ENCODE measurements at regions not wholly inside any gene's neighbourhood (a gene's known extent, or its start where the extent isn't known, plus 50 kb on each side); places are given as distances from the start of the nearest gene placed in this dataset.

GRCh38 chr2:117714745-117715417 lies 99.6 kb upstream of the DDX18 start:
- Histone ChIP-seq H4K20me1 (ENCODE audit: low read depth, low read length) (no peaks in the 10 kb centered on the region), H2AFZ (ENCODE audit: low read depth, low read length, severe bottlenecking) (no peak overlapping the region), H3K36me3 (ENCODE audit: low read length) (no peaks in the 10 kb centered on the region), H3K9me2 (replicated peaks; ENCODE audit: insufficient read depth, low read length) (no peaks in the 10 kb centered on the region), H3K4me2 (ENCODE audit: low read depth, low read length, poor library complexity, severe bottlenecking) (no peak overlapping the region), H3F3A (ENCODE audit: insufficient read depth) (no peaks in the 10 kb centered on the region), H3K9me3 (ENCODE audit: insufficient read depth, low read length) (no peaks in the 10 kb centered on the region), H3K9ac (ENCODE audit: low read length) (no peak overlapping the region), H3K4me3 (ENCODE audit: insufficient read depth, low read length, poor library complexity, severe bottlenecking) (no peak overlapping the region), H3K27me3 (ENCODE audit: low read length) (no peaks in the 10 kb centered on the region), H3K27ac (ENCODE audit: low read depth, low read length) (no peak overlapping the region), H3K79me2 (ENCODE audit: insufficient read depth, low read length) (no peaks in the 10 kb centered on the region)
- TF ChIP-seq CTCF (IDR thresholded peaks at IDR 0.05; ENCODE audit: insufficient read depth, low read length, poor library complexity, severe bottlenecking): no peak
- no peak for TF ChIP-seq EZH2phosphoT487 (conservative IDR thresholded peaks at IDR 0.05; ENCODE audit: low read length)

GRCh38 chr2:117716505-117716904 lies 98.0 kb upstream of the DDX18 start:
- Histone ChIP-seq H4K20me1 (ENCODE audit: low read depth, low read length) (no peaks in the 10 kb centered on the region), H3K9me3 (ENCODE audit: insufficient read depth, low read length) (no peaks in the 10 kb centered on the region), H3K9ac (ENCODE audit: low read length) (no peak overlapping the region), H3K36me3 (ENCODE audit: low read length) (no peaks in the 10 kb centered on the region), H3K4me2 (ENCODE audit: low read depth, low read length, poor library complexity, severe bottlenecking) (no peak overlapping the region), H3K27ac (ENCODE audit: low read depth, low read length) (no peak overlapping the region), H3K9me2 (replicated peaks; ENCODE audit: insufficient read depth, low read length) (no peaks in the 10 kb centered on the region), H3K27me3 (ENCODE audit: low read length) (no peaks in the 10 kb centered on the region), H3K79me2 (ENCODE audit: insufficient read depth, low read length) (no peaks in the 10 kb centered on the region), H3K4me3 (ENCODE audit: insufficient read depth, low read length, poor library complexity, severe bottlenecking) (no peak overlapping the region), H2AFZ (ENCODE audit: low read depth, low read length, severe bottlenecking) (no peak overlapping the region), H3F3A (ENCODE audit: insufficient read depth) (no peaks in the 10 kb centered on the region)
- TF ChIP-seq EZH2phosphoT487 (conservative IDR thresholded peaks at IDR 0.05; ENCODE audit: low read length): no peak
- no peak for TF ChIP-seq CTCF (IDR thresholded peaks at IDR 0.05; ENCODE audit: insufficient read depth, low read length, poor library complexity, severe bottlenecking)

GRCh38 chr2:117717072-117717471 lies 97.4 kb upstream of the DDX18 start:
- Histone ChIP-seq H3K4me2 (ENCODE audit: low read depth, low read length, poor library complexity, severe bottlenecking) (no peak overlapping the region), H3K79me2 (ENCODE audit: insufficient read depth, low read length) (no peaks in the 10 kb centered on the region)

More at GRCh38 chr2:117717072-117717471, 97.4 kb upstream of the DDX18 start:
- no peaks in the 10 kb centered on the region for H4K20me1 ChIP-seq (ENCODE audit: low read depth, low read length)
- H3F3A ChIP-seq (ENCODE audit: insufficient read depth): no peaks in the 10 kb centered on the region
- H3K9ac ChIP-seq (ENCODE audit: low read length): no peak overlapping the region
- no peak overlapping the region for H3K4me3 ChIP-seq (ENCODE audit: insufficient read depth, low read length, poor library complexity, severe bottlenecking)
- no peak overlapping the region for H3K27ac ChIP-seq (ENCODE audit: low read depth, low read length)
- no peaks in the 10 kb centered on the region for H3K36me3 ChIP-seq (ENCODE audit: low read length)
- H3K9me2 ChIP-seq (replicated peaks; ENCODE audit: insufficient read depth, low read length): no peaks in the 10 kb centered on the region
- H3K9me3 ChIP-seq (ENCODE audit: insufficient read depth, low read length): no peaks in the 10 kb centered on the region
- TF ChIP-seq EZH2phosphoT487 (conservative IDR thresholded peaks at IDR 0.05; ENCODE audit: low read length): no peak
- no peak for TF ChIP-seq CTCF (IDR thresholded peaks at IDR 0.05; ENCODE audit: insufficient read depth, low read length, poor library complexity, severe bottlenecking)
- no peaks in the 10 kb centered on the region for H3K27me3 ChIP-seq (ENCODE audit: low read length)
- no peak overlapping the region for H2AFZ ChIP-seq (ENCODE audit: low read depth, low read length, severe bottlenecking)
